ENCODE measurements at regions not wholly inside any gene's neighbourhood (a gene's known extent, or its start where the extent isn't known, plus 50 kb on each side); places are given as distances from the start of the nearest gene placed in this dataset.

- DNase-seq: no peak
These were observed 2276.2 kb downstream of the TP53TG3F start for GRCh38 chr16:35735403-35736251.

DNA sequence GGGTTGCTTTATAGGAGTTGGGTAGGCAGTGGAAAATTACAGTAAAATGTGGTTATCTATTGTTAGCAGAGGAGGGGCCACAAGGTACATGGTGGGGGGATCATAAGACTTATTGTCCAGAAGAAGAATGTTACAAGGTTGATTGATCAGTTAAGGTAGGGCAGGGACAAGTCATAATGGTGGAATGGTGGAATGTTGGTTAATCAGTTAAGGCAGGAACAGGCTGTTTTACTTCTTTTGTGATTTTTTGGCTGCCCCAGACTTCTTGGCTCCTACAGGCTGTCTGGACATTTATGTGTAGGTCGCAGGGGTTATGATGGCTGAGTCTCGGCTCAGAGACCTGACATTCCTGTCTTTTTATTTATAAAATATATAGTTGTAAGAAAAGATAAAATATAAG is 2277.1 kb downstream of the TP53TG3F start:
- DNase-seq: no peak

GRCh38 chr16:35737076-35737475 is 2277.7 kb downstream of the TP53TG3F start:
- DNase-seq: no peak

DNA sequence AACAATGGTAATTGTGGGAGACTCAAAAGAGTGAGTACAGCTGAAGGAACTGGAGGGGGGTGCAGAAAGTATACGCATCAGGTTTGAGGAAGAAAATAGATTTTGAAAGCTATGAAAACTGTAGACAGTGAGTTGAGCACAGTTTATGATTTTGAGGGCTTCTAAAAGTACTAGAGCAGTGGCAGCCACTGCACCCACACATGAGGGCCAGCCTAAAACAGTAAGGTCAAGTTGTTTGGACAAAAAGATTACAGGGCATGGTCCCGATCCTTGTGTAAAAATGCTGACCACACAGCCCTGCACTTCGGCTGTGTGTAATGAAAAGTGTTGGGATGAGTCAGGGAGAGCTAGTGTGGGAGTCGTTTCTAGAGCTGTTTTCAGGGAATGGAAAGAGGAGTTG is 2282.1 kb downstream of the TP53TG3F start:
- DNase-seq: no peak

GRCh38 chr16:35743101-35743692 is 2283.8 kb downstream of the TP53TG3F start:
- no peak for DNase-seq

DNA sequence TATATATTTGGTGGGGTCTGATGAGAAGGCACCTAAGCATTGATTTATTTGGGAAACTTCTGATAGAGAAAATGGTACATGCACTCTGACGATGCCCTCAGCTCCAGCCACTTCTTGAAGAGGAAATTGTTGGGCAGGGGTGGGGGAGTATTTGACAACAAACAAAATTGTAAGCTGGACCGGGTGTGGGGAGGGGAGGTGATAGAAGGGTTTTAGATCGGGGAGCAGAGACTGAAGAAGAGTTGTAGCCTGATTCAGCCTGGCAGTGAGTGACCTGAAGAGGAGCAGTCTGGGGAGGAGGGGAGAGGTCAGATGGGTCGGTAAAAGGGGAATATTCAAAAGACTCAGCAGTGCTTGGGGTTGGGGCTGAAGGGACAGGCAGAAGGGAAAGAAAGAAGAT is 2284.7 kb downstream of the TP53TG3F start:
- DNase-seq: no peak

DNA sequence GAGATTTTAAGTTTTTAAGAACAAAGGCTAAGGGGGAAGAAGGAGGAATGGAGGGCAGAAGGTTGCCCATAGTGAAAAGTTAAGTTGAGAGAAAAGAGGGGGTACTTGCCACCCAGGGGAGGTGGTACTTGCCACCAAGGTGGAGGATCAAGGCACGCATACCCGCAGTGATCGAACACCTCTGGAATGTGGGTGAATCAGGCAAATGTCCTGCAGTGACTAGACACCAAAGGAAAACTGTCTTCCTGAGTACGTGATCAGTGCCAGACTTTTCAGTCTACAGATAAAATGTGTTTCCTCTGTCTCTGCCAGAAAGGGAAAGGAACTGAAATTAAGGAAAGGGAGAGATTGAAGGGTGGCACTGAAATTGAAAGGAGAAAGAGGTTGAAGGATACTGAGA is 2285.3 kb downstream of the TP53TG3F start:
- DNase-seq: no peak

DNA sequence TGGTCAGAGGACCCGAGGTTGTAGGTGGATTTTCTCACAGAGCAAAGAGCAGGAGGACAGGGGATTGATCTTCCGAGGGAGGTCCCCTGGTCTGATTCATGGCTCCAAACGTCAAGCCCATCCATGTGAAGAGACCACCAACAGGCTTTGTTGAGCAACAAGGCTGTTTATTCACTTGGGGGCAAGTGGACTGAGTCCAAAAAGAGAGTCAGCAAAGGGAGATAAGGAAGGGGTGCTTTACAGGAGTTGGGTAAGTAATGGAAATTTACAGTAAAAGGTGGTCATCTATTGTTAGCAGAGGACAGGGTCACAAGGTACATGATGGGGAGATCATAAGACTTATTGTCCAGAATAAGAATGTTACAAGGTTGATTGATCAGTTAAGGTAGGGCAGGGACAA is 2285.8 kb downstream of the TP53TG3F start:
- DNase-seq: no peak

DNA sequence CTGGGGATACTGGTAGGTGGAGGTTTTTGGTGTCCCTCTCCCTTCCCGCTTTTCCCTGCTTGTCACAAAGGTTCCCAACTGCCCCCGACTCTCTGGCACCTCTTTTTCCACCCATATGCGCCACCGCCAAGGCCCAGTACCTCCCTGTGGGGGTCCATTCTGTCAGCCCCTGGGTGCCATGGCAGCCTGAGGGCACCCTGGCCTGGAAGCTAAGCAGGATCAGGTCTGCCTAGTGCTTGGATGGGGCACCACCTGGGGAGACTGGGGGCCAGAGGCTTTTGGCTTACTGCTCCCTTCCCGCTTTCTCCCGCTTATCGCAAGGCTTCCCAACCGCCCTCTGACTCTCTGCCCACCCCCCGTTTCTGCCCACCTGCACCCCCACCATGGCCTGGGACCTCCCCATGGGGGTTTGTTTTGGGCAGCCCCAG is 2286.4 kb downstream of the TP53TG3F start:
- DNase-seq: no peak

DNA sequence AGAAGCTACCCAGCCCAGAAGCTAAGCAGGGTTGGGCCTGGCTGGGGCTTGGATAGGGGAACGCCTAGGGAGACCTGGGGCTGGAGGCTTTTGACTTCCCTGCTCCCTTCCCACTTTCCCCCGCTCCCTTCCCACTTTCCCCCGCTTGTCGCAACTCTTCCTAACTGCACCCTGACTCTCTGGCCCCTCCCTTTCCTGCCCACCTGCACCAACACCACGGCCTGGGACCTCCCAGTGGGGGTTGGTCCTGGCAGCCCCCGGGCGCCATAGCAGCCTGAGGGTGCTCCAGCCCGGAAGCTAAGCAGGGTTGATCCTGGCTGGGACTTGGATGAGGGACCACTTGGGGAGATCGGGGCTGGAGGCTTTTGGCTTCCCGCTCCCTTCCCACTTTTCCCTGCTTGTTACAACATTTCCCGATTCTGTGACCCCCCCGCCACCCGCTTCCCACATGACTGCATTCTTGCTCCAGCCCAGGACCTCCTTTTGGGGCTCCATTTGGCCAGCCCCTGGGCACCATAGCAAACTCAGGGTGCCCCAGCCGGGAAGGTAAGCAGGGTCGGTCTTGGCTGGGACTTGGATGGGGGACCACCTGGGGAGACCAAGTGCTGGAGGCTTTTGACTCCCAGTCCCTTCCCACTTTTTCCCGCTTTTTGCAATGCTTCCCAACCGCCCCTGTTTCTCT is 2287.0 kb downstream of the TP53TG3F start:
- DNase-seq: no peak

DNA sequence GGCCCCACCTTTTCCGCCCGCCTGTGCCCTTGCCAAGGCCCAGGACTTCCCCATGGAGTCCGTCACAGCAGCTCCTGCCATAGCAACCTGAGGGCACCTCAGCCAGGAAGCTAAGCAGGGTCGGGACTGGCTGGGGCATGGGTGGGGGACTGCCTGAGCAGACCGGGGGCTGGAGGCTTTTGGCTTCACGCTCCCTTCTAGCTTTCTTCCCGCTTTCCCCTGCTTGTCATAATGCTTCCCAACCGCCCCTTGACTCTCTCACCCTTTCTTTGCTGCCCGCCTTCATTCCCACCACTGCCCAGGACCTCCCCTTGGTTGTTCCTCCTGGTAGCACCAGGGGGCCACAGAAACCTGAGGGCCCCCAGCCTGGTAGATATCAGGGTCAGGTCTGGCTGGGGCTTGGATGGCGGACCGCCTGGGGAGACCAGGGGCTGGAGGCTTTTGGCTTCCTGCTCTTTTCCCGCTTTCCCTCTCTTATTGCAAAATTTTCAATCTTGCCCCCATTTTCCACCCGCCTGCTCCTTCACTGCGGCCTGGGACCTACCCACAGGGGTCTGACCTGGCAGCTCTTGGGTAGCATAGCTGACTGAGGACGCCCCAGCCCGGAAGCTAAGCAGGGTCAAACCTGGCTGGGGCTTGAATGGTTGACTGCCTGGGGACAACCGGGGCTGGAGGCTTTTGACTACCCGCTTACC is 2287.7 kb downstream of the TP53TG3F start:
- no peak for DNase-seq

DNA sequence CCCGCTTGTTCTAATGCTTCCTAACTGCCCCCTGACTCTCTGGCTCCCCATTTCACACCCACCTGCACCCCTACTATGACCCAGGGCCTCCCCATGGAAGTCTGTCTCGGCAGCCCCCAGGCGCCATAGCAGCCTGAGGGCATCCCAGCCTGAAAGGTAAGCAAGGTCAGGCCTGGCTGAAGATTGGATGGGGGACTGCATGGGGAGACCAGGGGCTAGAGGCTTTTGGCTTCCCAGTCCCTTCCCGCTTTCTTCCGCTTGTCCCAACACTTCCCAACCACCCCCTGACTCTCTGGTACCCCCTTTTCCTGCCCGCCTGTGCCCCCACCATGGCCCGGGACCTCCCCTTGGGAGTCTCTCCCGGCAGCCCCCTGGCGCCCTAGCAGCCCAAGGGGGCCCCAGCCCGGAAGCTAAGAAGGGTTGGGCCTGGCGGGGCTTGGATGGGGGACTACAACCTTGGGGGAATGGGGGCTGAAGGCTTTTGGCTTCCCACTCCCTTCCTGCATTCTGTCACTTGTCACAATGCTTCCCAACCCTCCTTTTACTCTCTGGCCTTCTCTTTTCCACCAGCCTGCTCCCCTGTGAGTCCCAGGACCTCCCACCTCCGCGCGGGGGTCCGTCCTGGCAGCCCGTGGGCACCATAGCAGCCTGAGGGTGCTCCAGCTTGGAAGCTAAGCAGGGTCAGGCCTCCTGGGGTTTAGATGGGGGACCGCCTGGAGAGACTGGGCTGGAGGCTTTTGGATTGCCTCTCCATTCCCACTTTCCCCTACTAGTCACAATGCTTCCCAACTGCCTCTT is 2288.4 kb downstream of the TP53TG3F start:
- no peak for DNase-seq

GRCh38 chr16:35748621-35749252 is 2289.3 kb downstream of the TP53TG3F start:
- DNase-seq: no peak

DNA sequence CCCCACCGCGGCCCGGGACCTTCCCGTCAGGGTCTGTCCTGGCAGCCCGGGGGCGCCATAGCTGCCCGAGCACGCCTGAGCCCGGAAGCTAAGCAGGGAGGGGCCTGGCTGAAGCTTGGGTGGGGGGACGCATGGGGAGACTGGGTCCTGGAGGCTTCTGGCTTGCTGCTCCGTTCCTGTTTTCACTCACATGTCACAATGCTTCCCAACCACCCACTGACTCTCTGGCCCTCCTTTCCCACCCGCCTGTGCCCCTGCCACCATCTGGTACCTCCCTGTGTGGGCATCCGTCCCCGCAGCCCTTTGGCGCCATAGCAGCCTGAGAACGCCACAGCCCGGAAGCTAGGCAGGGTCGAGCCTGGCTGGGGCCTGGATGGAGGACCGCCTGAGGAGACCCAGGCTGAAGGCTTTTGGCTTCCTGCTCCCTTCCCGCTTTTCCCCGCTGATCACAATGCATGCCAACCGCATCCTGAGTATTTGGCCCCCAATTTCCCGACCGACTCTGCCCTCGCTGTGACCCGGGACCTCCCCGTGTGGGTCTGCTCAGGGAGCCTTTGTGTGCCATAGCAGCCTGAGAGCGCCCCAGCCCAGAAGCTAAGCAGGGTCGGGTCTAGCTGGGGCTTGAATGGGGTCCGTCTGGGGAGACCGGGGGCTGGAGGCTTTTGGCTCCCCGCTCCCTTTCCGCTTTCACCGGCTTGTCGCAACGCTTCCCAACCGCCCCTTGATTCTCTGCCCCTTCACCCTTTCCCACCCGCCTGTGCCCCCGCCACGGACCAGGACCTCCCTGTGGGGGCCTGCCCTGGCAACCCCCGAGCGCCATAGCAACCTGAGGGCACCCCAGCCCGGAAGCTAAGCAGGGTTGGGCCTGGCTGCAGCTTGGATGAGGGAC is 2290.1 kb downstream of the TP53TG3F start:
- DNase-seq: no peak

GRCh38 chr16:35750157-35750689 is 2290.8 kb downstream of the TP53TG3F start:
- DNase-seq: no peak

- DNase-seq: no peak
These were observed 2291.3 kb downstream of the TP53TG3F start for GRCh38 chr16:35750701-35751104.

- no peak for DNase-seq
These were observed 2292.0 kb downstream of the TP53TG3F start for GRCh38 chr16:35751191-35751941.

- DNase-seq: no peak
These were observed 2292.8 kb downstream of the TP53TG3F start for GRCh38 chr16:35752012-35752772.

Measured in fibroblast of skin of back (primary cell).